SK-N-SH (cell line): ENCODE measurements at regions not wholly inside any gene's neighbourhood (a gene's known extent, or its start where the extent isn't known, plus 50 kb on each side); places are given as distances from the start of the nearest gene placed in this dataset.

Experiments
- CTCF ChIA-PET: fragments of 300-600, 350-600 bp; formaldehyde crosslinking; extraction: SDS; loops from one replicate; lab custom pipeline; 2021; lab: Yijun Ruan, JAX
- POLR2A ChIA-PET: fragments of 350-600 bp; sonication (Branson Sonifier 250); formaldehyde crosslinking; extraction: SDS; loops from one replicate; lab custom pipeline; 2020; ENCODE audit warnings: antibody characterized with exemption, inconsistent platforms; lab: Yijun Ruan, JAX
- DNase-seq: peaks from one replicate; pipeline ENCODE4 v3.0.0; 2012
- H2AFZ ChIP-seq: fragments of 200-600 bp; sonication (generic); 2 replicates; pipeline ENCODE4 v1.8.1; 2016; ENCODE audit warnings: antibody characterized with exemption, mild to moderate bottlenecking, low read depth
- H3F3A ChIP-seq: fragments of 200-600 bp; sonication (generic); replicated peaks from 2 replicates; pipeline ENCODE3; 2016; ENCODE audit warnings: antibody characterized with exemption, mild to moderate bottlenecking; ENCODE audit not compliant: insufficient read depth
- H3K27ac ChIP-seq, 2 experiments: fragments of 200-500 bp in 1 of 2; fragments of 200-600 bp in 1 of 2; sonication (Bioruptor generic) in 1 of 2; sonication (generic), shearing (Covaris generic) in 1 of 2; 2 replicates each; pipeline versions ENCODE4 v1.5.1 to v1.6.1; 2014 to 2016; ENCODE audit warnings: low read depth in 2 of 2, inconsistent platforms in 1 of 2, low read length in 1 of 2, mild to moderate bottlenecking in 1 of 2, mixed read lengths in 1 of 2
- H3K27me3 ChIP-seq: fragments of 200-600 bp; sonication (generic), shearing (Covaris generic); 2 replicates; pipeline ENCODE4 v1.6.1; 2016; ENCODE audit warnings: mixed run types; ENCODE audit not compliant: insufficient read depth
- H3K36me3 ChIP-seq, 2 experiments: fragments of 200-500 bp in 1 of 2; fragments of 200-600 bp in 1 of 2; sonication (Bioruptor generic) in 1 of 2; sonication (generic) in 1 of 2; replicated peaks in 1 of 2; 2 replicates each; pipeline versions ENCODE3 to v1.5.1; 2014 to 2016; ENCODE audit warnings: low read length in 1 of 2, mild to moderate bottlenecking in 1 of 2; ENCODE audit not compliant: insufficient read depth in 2 of 2, control insufficient read depth in 1 of 2
- H3K4me1 ChIP-seq, 2 experiments: fragments of 200-500 bp in 1 of 2; fragments of 200-600 bp in 1 of 2; sonication (Bioruptor generic) in 1 of 2; sonication (generic), shearing (Covaris generic) in 1 of 2; 2 replicates each; pipeline versions ENCODE4 v1.5.1 to v1.6.1; 2014 to 2016; ENCODE audit warnings: low read depth in 1 of 2, low read length in 1 of 2, mixed run types in 1 of 2; ENCODE audit not compliant: insufficient read depth in 2 of 2, control insufficient read depth in 1 of 2
- H3K4me2 ChIP-seq: fragments of 200-600 bp; sonication (generic), shearing (Covaris generic); 2 replicates; pipeline ENCODE4 v1.6.1; 2017; ENCODE audit warnings: mixed run types
- H3K4me3 ChIP-seq, 2 experiments: fragments of 200-500 bp in 1 of 2; fragments of 200-600 bp in 1 of 2; sonication (Bioruptor generic) in 1 of 2; sonication (generic), shearing (Covaris generic) in 1 of 2; 2 replicates each; pipeline versions ENCODE4 v1.5.1 to v1.8.1; 2014 to 2016; ENCODE audit warnings: low read depth in 2 of 2, inconsistent platforms in 1 of 2, low read length in 1 of 2, mild to moderate bottlenecking in 1 of 2, mixed read lengths in 1 of 2, moderate library complexity in 1 of 2
- H3K79me2 ChIP-seq: fragments of 200-600 bp; sonication (generic); 2 replicates; pipeline ENCODE4 v1.8.1; 2017; ENCODE audit warnings: mild to moderate bottlenecking; ENCODE audit not compliant: insufficient read depth
- H3K9ac ChIP-seq: fragments of 200-600 bp; sonication (generic); 2 replicates; pipeline ENCODE4 v1.6.1; 2017; ENCODE audit warnings: mixed run types
- H3K9me2 ChIP-seq: fragments of 200-600 bp; sonication (generic); 2 replicates; pipeline ENCODE4 v1.6.1; 2017; ENCODE audit warnings: mixed run types
- H3K9me3 ChIP-seq: fragments of 200-600 bp; sonication (generic); 2 replicates; pipeline ENCODE4 v1.6.1; 2017; ENCODE audit warnings: mixed run types, mild to moderate bottlenecking, moderate library complexity
- H4K20me1 ChIP-seq: fragments of 200-600 bp; sonication (generic); 2 replicates; pipeline ENCODE4 v1.6.1; 2017; ENCODE audit warnings: mild to moderate bottlenecking, mixed run types; ENCODE audit not compliant: insufficient read depth
- ELF1 ChIP-seq: IDR thresholded peaks from 2 replicates; pipeline ENCODE4 v1.4.0; 2012
- EP300 ChIP-seq, 2 experiments: IDR thresholded peaks; 2 replicates each; pipeline versions ENCODE4 v1.4.0 to v1.6.1; 2012; ENCODE audit warnings: borderline replicate concordance in 1 of 2, low read depth in 1 of 2, low read length in 1 of 2
- FOXM1 ChIP-seq: IDR thresholded peaks from 2 replicates; pipeline ENCODE4 v1.4.0; 2012; ENCODE audit warnings: low read depth, mild to moderate bottlenecking
- GABPA ChIP-seq: IDR thresholded peaks from 2 replicates; pipeline ENCODE4 v1.4.0; 2012; ENCODE audit warnings: low read depth, mild to moderate bottlenecking
- JUND ChIP-seq: IDR thresholded peaks from 2 replicates; pipeline ENCODE4 v1.4.0; 2012
- MEF2A ChIP-seq: IDR thresholded peaks from 2 replicates; pipeline ENCODE4 v1.4.0; 2012; ENCODE audit warnings: low read depth, borderline replicate concordance
- NRF1 ChIP-seq: IDR thresholded peaks from 2 replicates; pipeline ENCODE4 v1.6.1; 2012; ENCODE audit warnings: low read depth, mild to moderate bottlenecking, low read length
- POLR2AphosphoS5 ChIP-seq: IDR thresholded peaks from 2 replicates; pipeline ENCODE4 v1.6.1; 2012; ENCODE audit warnings: low read depth, low read length
- RAD21 ChIP-seq: IDR thresholded peaks from 2 replicates; pipeline ENCODE4 v1.6.1; 2012; ENCODE audit warnings: mild to moderate bottlenecking, low read length
- RCOR1 ChIP-seq: fragments of 150-350 bp; IDR thresholded peaks from 2 replicates; pipeline ENCODE4 v1.6.1; 2017; ENCODE audit warnings: antibody characterized with exemption, low read length
- RFX5 ChIP-seq: IDR thresholded peaks from 2 replicates; pipeline ENCODE4 v1.6.1; 2012; ENCODE audit warnings: mild to moderate bottlenecking, improper control_type of control experiment, low read length
- RXRA ChIP-seq: IDR thresholded peaks from 2 replicates; pipeline ENCODE4 v1.4.0; 2012; ENCODE audit warnings: low read depth, mild to moderate bottlenecking, borderline replicate concordance
- SIN3A ChIP-seq: IDR thresholded peaks from 2 replicates; pipeline ENCODE4 v1.6.1; 2012; ENCODE audit warnings: low read depth, mild to moderate bottlenecking, low read length, moderate library complexity, borderline replicate concordance
- TAF1 ChIP-seq: IDR thresholded peaks from 2 replicates; pipeline ENCODE4 v1.6.1; 2012; ENCODE audit warnings: low read depth, mild to moderate bottlenecking, low read length, moderate library complexity, borderline replicate concordance
- TCF12 ChIP-seq: IDR thresholded peaks from 2 replicates; pipeline ENCODE4 v1.4.0; 2012
- TEAD4 ChIP-seq: IDR thresholded peaks from 2 replicates; pipeline ENCODE4 v1.4.0; 2012; ENCODE audit warnings: mild to moderate bottlenecking, borderline replicate concordance; ENCODE audit not compliant: insufficient read depth
- WGBS: methylation state at CpG from one replicate; pipeline ENCODE4 v1.1.6; 2017; ENCODE audit warnings: low lambda C conversion rate; 5-methylcytosine and 5-hydroxymethylcytosine counted together
- TF ChIP-seq, protein P1 (sequence below): IDR thresholded peaks from 2 replicates; pipeline ENCODE4; 2012
- TF ChIP-seq, protein P2 (sequence below): IDR thresholded peaks from 2 replicates; pipeline ENCODE4 v1.4.0; 2012; ENCODE audit warnings: low read depth
- TF ChIP-seq, protein P3 (sequence below): fragments of 150-350 bp; IDR thresholded peaks from 2 replicates; pipeline ENCODE4 v1.6.1; 2016; ENCODE audit warnings: mild to moderate bottlenecking, low read depth, low read length

DNA sequence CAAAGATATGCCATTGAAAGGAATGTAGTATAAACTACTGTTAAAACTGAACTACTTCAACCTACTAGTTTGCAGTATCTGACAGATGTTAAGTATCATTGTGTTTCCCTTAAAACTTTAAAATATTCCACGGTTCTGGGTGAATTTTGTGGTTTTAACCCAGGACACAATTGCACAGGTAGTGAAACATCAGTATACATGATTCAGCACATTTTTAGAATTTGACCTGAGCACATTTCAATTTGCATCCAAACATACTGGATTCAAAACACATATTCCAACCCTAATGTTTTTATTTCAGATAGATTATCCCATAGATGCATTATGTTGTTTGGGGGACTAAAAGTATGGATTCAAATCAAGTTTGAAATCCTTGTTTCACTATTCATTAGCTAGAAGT lies 129.9 kb upstream of the ZNF804B start:
- no peaks in the 10 kb centered on the region for H3K4me1 ChIP-seq
- TF ChIP-seq, protein P1, sequence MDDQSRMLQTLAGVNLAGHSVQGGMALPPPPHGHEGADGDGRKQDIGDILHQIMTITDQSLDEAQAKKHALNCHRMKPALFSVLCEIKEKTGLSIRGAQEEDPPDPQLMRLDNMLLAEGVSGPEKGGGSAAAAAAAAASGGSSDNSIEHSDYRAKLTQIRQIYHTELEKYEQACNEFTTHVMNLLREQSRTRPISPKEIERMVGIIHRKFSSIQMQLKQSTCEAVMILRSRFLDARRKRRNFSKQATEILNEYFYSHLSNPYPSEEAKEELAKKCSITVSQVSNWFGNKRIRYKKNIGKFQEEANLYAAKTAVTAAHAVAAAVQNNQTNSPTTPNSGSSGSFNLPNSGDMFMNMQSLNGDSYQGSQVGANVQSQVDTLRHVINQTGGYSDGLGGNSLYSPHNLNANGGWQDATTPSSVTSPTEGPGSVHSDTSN: no peak
- TF ChIP-seq RAD21 (no peak), GABPA (no peak), TEAD4 (no peak), TCF12 (no peak), EP300 (IDR thresholded peaks at IDR 0.05; ENCODE audit: borderline replicate concordance in 1 of 2, low read depth in 1 of 2, low read length in 1 of 2) (no peak), NRF1 (no peak), ELF1 (no peak), MEF2A (no peak), FOXM1 (no peak), RFX5 (no peak)
- TF ChIP-seq, protein P2, sequence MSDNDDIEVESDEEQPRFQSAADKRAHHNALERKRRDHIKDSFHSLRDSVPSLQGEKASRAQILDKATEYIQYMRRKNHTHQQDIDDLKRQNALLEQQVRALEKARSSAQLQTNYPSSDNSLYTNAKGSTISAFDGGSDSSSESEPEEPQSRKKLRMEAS: no peak
- POLR2A ChIA-PET: no interaction called here
- H3K9me2 ChIP-seq: no peaks in the 10 kb centered on the region
- no peak overlapping the region for H3K4me3 ChIP-seq
- no peak for DNase-seq
- H3K9ac ChIP-seq: no peak overlapping the region
- no peaks in the 10 kb centered on the region for H3K79me2 ChIP-seq
- no peak overlapping the region for H3K27ac ChIP-seq
- H3K36me3 ChIP-seq: no peaks in the 10 kb centered on the region
- no peaks in the 10 kb centered on the region for H3F3A ChIP-seq
- H4K20me1 ChIP-seq: no peaks in the 10 kb centered on the region
- CTCF ChIA-PET: no interaction called here
- 0% methylated on average over 1 of the region's 1 CpG for WGBS
- H3K4me2 ChIP-seq: no peak overlapping the region
- no peak overlapping the region; the same call in 1 of the 2 replicates for H2AFZ ChIP-seq
- no peaks in the 10 kb centered on the region for H3K27me3 ChIP-seq
- no peaks in the 10 kb centered on the region for H3K9me3 ChIP-seq

DNA sequence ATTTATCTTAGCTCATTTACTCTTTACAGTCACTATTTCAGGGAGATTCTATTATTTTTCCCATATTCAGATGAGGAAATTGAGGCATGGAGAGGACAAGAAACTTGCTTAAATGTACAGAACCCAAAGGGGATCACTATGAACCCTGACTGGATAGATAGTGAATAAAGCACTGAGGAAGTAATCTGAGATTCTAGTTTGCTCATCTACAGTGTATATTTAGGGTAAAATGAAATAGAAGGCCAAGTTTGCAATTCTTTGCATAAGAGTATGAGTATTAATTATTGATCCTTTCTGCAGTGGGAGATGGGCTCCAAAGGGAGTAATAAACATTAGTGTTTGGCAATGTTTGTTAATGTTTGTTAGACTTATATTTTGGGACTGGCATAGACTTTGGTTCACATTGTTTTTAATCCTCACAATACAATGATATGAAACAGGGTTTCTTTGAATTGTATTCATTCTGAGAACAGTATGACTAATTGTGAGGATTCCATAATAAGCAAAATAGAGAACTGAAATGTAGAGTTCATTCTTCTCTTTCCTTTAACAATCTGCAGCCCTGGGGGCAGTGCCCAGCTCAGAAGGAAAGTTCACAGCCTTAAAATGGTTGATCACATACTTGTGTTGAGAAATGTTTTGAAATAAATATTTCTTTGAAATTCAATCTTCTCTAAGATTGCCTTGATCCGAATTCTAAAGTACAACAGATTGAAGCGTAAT lies 131.0 kb upstream of the ZNF804B start:
- no peak overlapping the region for H3K4me2 ChIP-seq
- no peak for TF ChIP-seq SIN3A
- TF ChIP-seq POLR2AphosphoS5: no peak
- TF ChIP-seq, protein P3, sequence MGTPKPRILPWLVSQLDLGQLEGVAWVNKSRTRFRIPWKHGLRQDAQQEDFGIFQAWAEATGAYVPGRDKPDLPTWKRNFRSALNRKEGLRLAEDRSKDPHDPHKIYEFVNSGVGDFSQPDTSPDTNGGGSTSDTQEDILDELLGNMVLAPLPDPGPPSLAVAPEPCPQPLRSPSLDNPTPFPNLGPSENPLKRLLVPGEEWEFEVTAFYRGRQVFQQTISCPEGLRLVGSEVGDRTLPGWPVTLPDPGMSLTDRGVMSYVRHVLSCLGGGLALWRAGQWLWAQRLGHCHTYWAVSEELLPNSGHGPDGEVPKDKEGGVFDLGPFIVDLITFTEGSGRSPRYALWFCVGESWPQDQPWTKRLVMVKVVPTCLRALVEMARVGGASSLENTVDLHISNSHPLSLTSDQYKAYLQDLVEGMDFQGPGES: no peak
- no peak for TF ChIP-seq RCOR1
- no peak for TF ChIP-seq JUND
- TF ChIP-seq RXRA: no peak
- TF ChIP-seq TAF1: no peak
- H4K20me1 ChIP-seq: no peaks in the 10 kb centered on the region
- H3F3A ChIP-seq: no peaks in the 10 kb centered on the region
- CTCF ChIA-PET: no interaction called here
- H3K27ac ChIP-seq: no peak overlapping the region
- H3K79me2 ChIP-seq: no peaks in the 10 kb centered on the region
- DNase-seq: no peak
- POLR2A ChIA-PET: no interaction called here
- no peaks in the 10 kb centered on the region for H3K9me3 ChIP-seq
- H3K36me3 ChIP-seq: no peaks in the 10 kb centered on the region
- H2AFZ ChIP-seq: no peak overlapping the region
- H3K4me1 ChIP-seq: no peaks in the 10 kb centered on the region
- WGBS: 20% methylated on average over 2 of the region's 2 CpGs
- no peaks in the 10 kb centered on the region for H3K9me2 ChIP-seq
- no peaks in the 10 kb centered on the region for H3K27me3 ChIP-seq
- H3K4me3 ChIP-seq: no peak overlapping the region
- H3K9ac ChIP-seq: no peak overlapping the region
